ENCODE measurements at regions not wholly inside any gene's neighbourhood (a gene's known extent, or its start where the extent isn't known, plus 50 kb on each side); places are given as distances from the start of the nearest gene placed in this dataset.
"Not testable (repeated sequence)": the region's sequence is repeated elsewhere in the genome, so short reads cannot be mapped to it uniquely, and the experiment has no call there.

DNA sequence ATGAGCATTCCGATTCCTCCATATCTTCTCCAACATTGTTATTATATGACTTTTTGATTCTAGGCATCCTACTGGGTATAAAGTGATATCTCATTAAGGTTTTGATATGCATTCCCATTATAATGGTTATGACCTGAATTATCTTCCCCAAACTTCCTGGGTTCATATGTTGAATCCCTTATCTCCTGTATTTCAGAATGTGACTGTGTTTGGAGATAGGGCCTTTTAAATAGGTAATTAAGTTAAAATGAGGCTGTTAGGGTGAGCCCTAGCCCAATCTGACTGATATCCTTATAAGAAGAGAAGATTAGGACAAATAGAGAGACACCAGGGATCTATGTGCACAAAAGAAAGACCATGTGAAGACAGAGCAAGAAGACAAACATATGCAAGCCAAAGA, 96.9 kb upstream of the PMCH start:
- DNase-seq, result no peak

DNA sequence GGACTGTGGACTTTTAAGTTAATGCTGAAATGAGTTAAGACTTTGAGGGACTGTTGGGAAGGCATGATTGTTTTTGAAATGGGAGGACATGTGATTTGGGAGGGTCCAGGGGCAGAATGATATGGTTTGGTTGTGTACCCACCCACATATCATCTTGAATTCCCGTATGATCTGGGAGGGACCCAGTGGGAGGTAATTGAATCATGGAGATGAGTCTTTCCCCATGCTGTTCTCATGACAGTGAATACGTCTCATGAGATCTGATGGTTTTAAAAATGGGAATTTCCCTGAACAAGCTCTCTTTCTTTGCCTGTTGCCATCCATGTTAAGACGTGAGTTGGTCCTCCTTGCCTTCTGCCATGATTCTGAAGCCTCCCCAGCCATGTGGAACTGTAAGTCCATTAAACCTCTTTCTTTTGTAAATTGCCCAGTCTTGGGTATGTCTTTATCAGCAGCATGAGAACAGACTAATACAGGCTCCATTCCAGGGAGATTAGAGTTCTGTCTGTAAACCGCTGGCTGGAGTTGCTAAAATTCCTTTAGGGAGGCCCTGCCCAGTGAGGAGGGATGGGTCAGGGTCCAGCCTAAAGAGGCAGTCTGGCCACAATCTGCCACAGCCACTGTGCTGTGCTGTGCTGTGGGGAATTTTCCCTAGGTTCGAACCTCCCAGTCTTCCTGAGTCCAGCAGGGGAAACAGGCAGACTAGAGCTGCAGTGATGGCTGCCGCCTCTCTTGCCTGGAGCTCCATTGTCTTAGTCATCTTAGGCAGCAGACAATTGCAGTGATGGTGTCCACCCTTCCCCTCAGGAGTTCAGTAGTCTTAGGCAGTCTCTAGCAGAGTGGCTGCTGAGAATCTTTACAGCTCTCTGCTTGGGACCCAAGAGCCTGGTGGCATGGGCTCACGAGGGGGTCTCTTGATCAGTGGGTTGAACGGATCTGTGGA, 94.1 kb upstream of the PMCH start:
- DNase-seq, result not testable (repeated sequence)

DNA sequence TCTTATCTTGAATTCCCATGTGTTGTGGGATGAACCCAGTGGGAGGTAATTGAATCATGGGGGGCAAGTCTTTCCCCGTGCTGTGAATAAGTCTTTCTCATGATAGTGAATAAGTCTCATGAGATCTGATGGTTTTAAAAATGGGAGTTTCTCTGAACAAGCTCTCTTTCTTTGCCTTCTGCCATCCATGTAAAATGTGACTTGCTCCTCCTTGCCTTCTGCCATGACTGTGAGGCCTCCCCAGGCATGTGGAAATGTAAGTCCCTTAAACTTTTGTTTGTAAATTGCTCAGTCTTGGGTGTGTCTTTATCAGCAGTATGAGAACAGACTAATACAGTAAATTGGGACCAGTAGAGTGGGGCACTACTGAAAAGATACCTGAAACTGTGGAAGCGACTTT, 92.1 kb upstream of the PMCH start:
- DNase-seq, result not testable (repeated sequence)

DNA sequence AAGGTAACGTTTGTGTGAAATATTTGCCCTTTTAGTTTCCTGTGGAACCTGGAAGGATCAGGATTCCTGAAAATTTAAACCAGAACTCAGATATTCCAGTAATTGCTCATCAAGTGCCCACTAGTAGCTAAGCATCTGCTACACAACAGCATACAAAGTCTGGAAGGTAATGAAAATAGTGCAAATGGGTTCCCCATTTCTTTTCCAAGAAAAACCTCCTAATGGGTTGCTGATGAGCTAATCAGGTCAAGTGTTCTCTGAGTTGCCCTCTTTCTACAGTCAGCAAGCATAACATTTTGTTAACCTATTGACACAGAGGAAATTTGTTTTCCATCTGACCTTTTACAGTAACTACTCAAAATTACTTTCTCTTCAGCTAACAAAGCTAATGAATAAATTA, 83.6 kb upstream of the PMCH start:
- no peak for DNase-seq

DNA sequence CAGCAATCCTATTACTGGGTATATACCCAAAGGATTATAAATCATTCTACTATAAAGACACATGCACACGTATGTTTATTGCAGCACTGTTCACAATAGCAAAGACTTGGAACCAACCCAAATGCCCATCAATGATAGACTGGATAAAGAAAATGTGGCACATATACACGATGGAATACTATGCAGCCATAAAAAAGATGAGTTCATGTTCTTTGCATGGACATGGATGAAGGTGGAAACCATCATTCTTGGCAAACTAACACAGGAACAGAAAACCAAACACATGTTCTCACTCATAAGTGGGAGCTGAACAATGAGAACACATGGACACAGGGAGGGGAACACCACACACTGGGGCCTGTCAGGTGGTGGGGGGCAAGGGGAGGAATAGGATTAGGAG, 58.1 kb upstream of the PMCH start:
- DNase-seq, result not testable (repeated sequence)

DNA sequence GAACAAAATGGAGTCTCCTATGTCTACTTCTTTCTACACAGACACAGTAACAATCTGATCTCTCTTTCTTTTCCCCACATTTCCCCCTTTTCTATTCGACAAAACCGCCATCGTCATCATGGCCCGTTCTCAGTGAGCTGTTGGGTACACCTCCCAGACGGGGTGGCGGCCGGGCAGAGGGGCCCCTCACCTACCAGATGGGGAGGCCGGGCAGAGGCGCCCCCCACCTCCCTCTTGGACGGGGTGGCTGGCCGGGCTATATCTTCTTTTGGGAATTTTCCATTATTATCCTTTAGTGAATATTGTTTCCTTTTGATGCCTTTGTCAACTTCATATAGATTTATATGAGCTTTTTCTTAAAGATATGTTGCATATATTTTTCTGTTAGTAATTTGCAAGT, 53.4 kb upstream of the PMCH start:
- not testable (repeated sequence) for DNase-seq

DNA sequence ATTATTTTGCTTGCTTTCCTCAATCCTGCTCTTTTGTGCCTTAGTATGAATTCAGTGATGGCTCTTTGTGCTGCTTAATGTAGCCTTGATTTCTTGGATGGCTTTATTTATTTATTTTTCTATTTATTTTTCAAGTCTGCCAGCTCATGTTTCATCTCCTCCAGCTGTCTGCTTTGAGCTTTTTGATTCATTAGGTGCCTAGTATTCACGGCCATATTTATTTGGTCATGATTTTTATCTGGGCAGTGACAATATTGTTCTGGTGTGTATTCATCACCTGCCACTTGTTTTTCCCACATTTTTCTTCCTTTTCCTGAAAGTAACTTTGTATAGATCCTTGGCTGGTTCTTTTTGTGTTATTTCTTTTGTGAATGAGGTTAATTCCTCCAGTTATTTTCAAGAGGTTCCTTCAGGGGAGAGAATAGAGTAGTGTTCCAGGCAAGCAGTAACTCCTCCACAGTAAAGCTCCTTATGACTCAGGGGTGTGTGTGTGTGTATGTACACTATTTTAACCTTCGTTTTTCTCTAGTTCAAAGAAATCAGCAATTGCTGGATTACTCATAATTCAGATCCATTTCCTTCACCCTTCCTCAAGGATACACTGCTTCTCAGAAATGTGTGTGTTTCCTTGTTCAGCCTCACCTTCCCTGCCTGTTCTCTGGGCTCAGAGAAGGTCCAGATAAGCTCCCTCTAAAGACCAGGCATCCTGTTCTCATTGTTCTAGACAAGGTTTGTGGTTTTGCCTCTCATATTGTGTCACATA, 51.6 kb upstream of the PMCH start:
- no peak for DNase-seq
